Right cardiac atrium (tissue), 5 donors: ENCODE measurements at regions not wholly inside any gene's neighbourhood (a gene's known extent, or its start where the extent isn't known, plus 50 kb on each side); places are given as distances from the start of the nearest gene placed in this dataset.
A peak's percentile ranks its signal among the peaks of the same experiment; 100 is the strongest.

Source experiments
- ATAC-seq, 2 donors: fragments of 200-7000 bp; cut with Tn5 transposase; one replicate each; pipeline versions ENCODE4 v1.8.0 to v1.9.1; 2020; ENCODE audit warnings: moderate library complexity in 2 of 2, mild to moderate bottlenecking in 1 of 2
- DNase-seq, 3 donors: peaks; one replicate each; pipeline ENCODE4 v3.0.0-alpha.2; 2020
- H3K27ac ChIP-seq: one replicate; pipeline ENCODE4 v1.5.1; 2013; ENCODE audit warnings: mild to moderate bottlenecking, low read length, control low read depth, moderate library complexity
- H3K27me3 ChIP-seq: one replicate; pipeline ENCODE4 v1.6.1; 2013; ENCODE audit not compliant: control insufficient read depth, insufficient read depth
- H3K4me1 ChIP-seq: one replicate; pipeline ENCODE4 v1.6.1; 2013; ENCODE audit warnings: low read length; ENCODE audit not compliant: control insufficient read depth, insufficient read depth
- H3K4me3 ChIP-seq: one replicate; pipeline ENCODE4 v1.5.1; 2013; ENCODE audit warnings: low read length, control low read depth
- H3K9me3 ChIP-seq: one replicate; pipeline ENCODE4 v1.6.1; 2013; ENCODE audit warnings: low read length; ENCODE audit not compliant: control insufficient read depth
- WGBS: extraction: QIAGEN DNeasy Blood & Tissue Kit; methylation state at CpG from one replicate; pipeline ENCODE4 v1.1.7; 2013; 5-methylcytosine and 5-hydroxymethylcytosine counted together
- intact Hi-C, 4 donors: fragments of 100-400 bp; cut with DNase I; formaldehyde crosslinking; loops; one replicate each; pipeline versions ENCODE4 v1.11.0 to v1.14.0; 2022 to 2023
- donor health status: healthy with polysubstance abuse.
- donor health status: DM: no; HTN: yes; CAD: no.
- donor health status: DM: no; HTN: no; CAD: no.
- donor health status: DM: no; HTN: yes; CAD: no; lungs with severe emphysema.
- donor health status: DM: yes; HTN: yes; CAD: no.

- no peak for DNase-seq
- Histone ChIP-seq H3K4me3 (no peak overlapping the region), H3K27ac (no peak overlapping the region), H3K4me1 (no peaks in the 10 kb centered on the region), H3K27me3 (no peaks in the 10 kb centered on the region), H3K9me3 (no peaks in the 10 kb centered on the region)
- ATAC-seq: no peak
- intact Hi-C loops: no loop called here
- 68% methylated on average over 6 of the region's 6 CpGs for WGBS
Measured at GRCh38 chr12:115619061-115619460, 658.4 kb downstream of the MED13L start.

GRCh38 chr12:115618105-115618504 lies 659.4 kb downstream of the MED13L start:
- DNase-seq (no peak), ATAC-seq (no peak)
- Histone ChIP-seq H3K9me3 (no peaks in the 10 kb centered on the region), H3K4me1 (no peaks in the 10 kb centered on the region), H3K27me3 (no peaks in the 10 kb centered on the region), H3K4me3 (no peak overlapping the region), H3K27ac (no peak overlapping the region)
- intact Hi-C loops: no loop called here
- WGBS: 96% methylated on average over 7 of the region's 7 CpGs

GRCh38 chr12:115617391-115617790 lies 660.1 kb downstream of the MED13L start:
- Histone ChIP-seq H3K4me1 (no peaks in the 10 kb centered on the region), H3K4me3 (no peak overlapping the region), H3K27me3 (no peaks in the 10 kb centered on the region), H3K9me3 (no peaks in the 10 kb centered on the region), H3K27ac (no peak overlapping the region)
- peak in 1 of 3 donors; percentile 26 for DNase-seq
- 91% methylated on average over 7 of the region's 7 CpGs for WGBS
- intact Hi-C loops: no loop called here
- ATAC-seq: no peak

- intact Hi-C loops: no loop called here
- DNase-seq: peak in 2 of 3 donors; percentile 58 to 64
- Histone ChIP-seq H3K4me3 (no peak overlapping the region), H3K27me3 (no peaks in the 10 kb centered on the region), H3K27ac (no peak overlapping the region), H3K4me1 (no peaks in the 10 kb centered on the region), H3K9me3 (no peaks in the 10 kb centered on the region)
- WGBS: 59% methylated on average over 5 of the region's 5 CpGs
- ATAC-seq: peak; percentile 20 to 78
Measured at GRCh38 chr12:115611477-115611876, 666.0 kb downstream of the MED13L start.

GRCh38 chr12:115609347-115609746 lies 668.1 kb downstream of the MED13L start:
- intact Hi-C loops: no loop called here
- Histone ChIP-seq H3K27ac (no peak overlapping the region), H3K9me3 (no peaks in the 10 kb centered on the region), H3K4me1 (no peaks in the 10 kb centered on the region), H3K4me3 (no peak overlapping the region), H3K27me3 (no peaks in the 10 kb centered on the region)
- DNase-seq (no peak), ATAC-seq (no peak)
- 79% methylated on average over 1 of the region's 1 CpG for WGBS

GRCh38 chr12:115606040-115606439 lies 671.5 kb downstream of the MED13L start:
- ATAC-seq (no peak), DNase-seq (no peak)
- Histone ChIP-seq H3K4me3 (no peak overlapping the region), H3K27ac (no peak overlapping the region), H3K27me3 (no peaks in the 10 kb centered on the region), H3K9me3 (no peaks in the 10 kb centered on the region), H3K4me1 (no peaks in the 10 kb centered on the region)
- WGBS: 33% methylated on average over 17 of the region's 17 CpGs
- intact Hi-C loops: no loop called here

GRCh38 chr12:115598871-115599811 lies 678.4 kb downstream of the MED13L start:
- DNase-seq (peak; percentile 35 to 73 (median 67)), ATAC-seq (peak; percentile 57 to 82)
- 11% methylated on average over 43 of the region's 43 CpGs for WGBS
- Histone ChIP-seq H3K4me1 (no peaks in the 10 kb centered on the region), H3K4me3 (peak overlapping the region; percentile 7), H3K27ac (no peak overlapping the region), H3K27me3 (no peaks in the 10 kb centered on the region), H3K9me3 (no peaks in the 10 kb centered on the region)
- intact Hi-C loops: no loop called here

- Histone ChIP-seq H3K4me3 (no peak overlapping the region), H3K27ac (no peak overlapping the region), H3K4me1 (no peaks in the 10 kb centered on the region), H3K27me3 (no peaks in the 10 kb centered on the region), H3K9me3 (no peaks in the 10 kb centered on the region)
- WGBS: 74% methylated on average over 3 of the region's 3 CpGs
- intact Hi-C loops: no loop called here
- ATAC-seq (no peak), DNase-seq (no peak)
Measured at GRCh38 chr12:115597157-115597712, 680.3 kb downstream of the MED13L start.

GRCh38 chr12:115588131-115588530 lies 689.4 kb downstream of the MED13L start:
- intact Hi-C loops: no loop called here
- Histone ChIP-seq H3K9me3 (no peaks in the 10 kb centered on the region), H3K27me3 (no peaks in the 10 kb centered on the region), H3K4me3 (no peak overlapping the region), H3K4me1 (no peaks in the 10 kb centered on the region), H3K27ac (no peak overlapping the region)
- 77% methylated on average over 9 of the region's 9 CpGs for WGBS
- DNase-seq (no peak), ATAC-seq (no peak)

GRCh38 chr12:115584156-115584555 lies 693.3 kb downstream of the MED13L start:
- H3K4me1 ChIP-seq: no peaks in the 10 kb centered on the region
- no peak overlapping the region for H3K27ac ChIP-seq
- WGBS: 66% methylated on average over 2 of the region's 2 CpGs
- no peaks in the 10 kb centered on the region for H3K27me3 ChIP-seq
- no peak for ATAC-seq
- no peak for DNase-seq
- intact Hi-C loops: no loop called here
- no peak overlapping the region for H3K4me3 ChIP-seq
- H3K9me3 ChIP-seq: no peaks in the 10 kb centered on the region

GRCh38 chr12:115583591-115583990 lies 693.9 kb downstream of the MED13L start:
- Histone ChIP-seq H3K4me3 (no peak overlapping the region), H3K9me3 (no peaks in the 10 kb centered on the region), H3K27me3 (no peaks in the 10 kb centered on the region), H3K27ac (no peak overlapping the region), H3K4me1 (no peaks in the 10 kb centered on the region)
- 54% methylated on average over 10 of the region's 10 CpGs for WGBS
- ATAC-seq: no peak
- DNase-seq: peak in 2 of 3 donors; percentile 25 to 35
- intact Hi-C loops: no loop called here
